ENCODE measurements at regions not wholly inside any gene's neighbourhood (a gene's known extent, or its start where the extent isn't known, plus 50 kb on each side); places are given as distances from the start of the nearest gene placed in this dataset.

GRCh38 chr18:39991696-39992265 lies 1963.3 kb upstream of the PIK3C3 start:
- no peak for DNase-seq (ENCODE audit: low read depth)

- no peak for DNase-seq (ENCODE audit: low read depth)
Observed at GRCh38 chr18:39990540-39990939, 1964.5 kb upstream of the PIK3C3 start.

- no peak for DNase-seq (ENCODE audit: low read depth)
Observed at GRCh38 chr18:39976771-39977170, 1978.3 kb upstream of the PIK3C3 start.

- no peak for DNase-seq (ENCODE audit: low read depth)
Observed at GRCh38 chr18:39972521-39972920, 1982.5 kb upstream of the PIK3C3 start.

- DNase-seq (ENCODE audit: low read depth): no peak
Observed at GRCh38 chr18:39969803-39970494, 1985.1 kb upstream of the PIK3C3 start.

- DNase-seq (ENCODE audit: low read depth): no peak
Observed at GRCh38 chr18:39966275-39966674, 1988.8 kb upstream of the PIK3C3 start.

GRCh38 chr18:39962546-39962945 lies 1992.5 kb upstream of the PIK3C3 start:
- DNase-seq (ENCODE audit: low read depth): no peak

- peak; percentile 55 for DNase-seq (ENCODE audit: low read depth)
Observed at GRCh38 chr18:39960550-39960949, 1994.5 kb upstream of the PIK3C3 start.

GRCh38 chr18:39959839-39960238 lies 1995.2 kb upstream of the PIK3C3 start:
- no peak for DNase-seq (ENCODE audit: low read depth)

GRCh38 chr18:39958876-39959275 lies 1996.2 kb upstream of the PIK3C3 start:
- DNase-seq (ENCODE audit: low read depth): no peak

- DNase-seq (ENCODE audit: low read depth): no peak
Observed at GRCh38 chr18:39952816-39953215, 2002.2 kb upstream of the PIK3C3 start.

GRCh38 chr18:39951142-39951720 lies 2003.8 kb upstream of the PIK3C3 start:
- no peak for DNase-seq (ENCODE audit: low read depth)

GRCh38 chr18:39946623-39947061 lies 2008.4 kb upstream of the PIK3C3 start:
- DNase-seq (ENCODE audit: low read depth): peak; percentile 70

GRCh38 chr18:39945076-39945475 lies 2010.0 kb upstream of the PIK3C3 start:
- no peak for DNase-seq (ENCODE audit: low read depth)

- DNase-seq (ENCODE audit: low read depth): no peak
Observed at GRCh38 chr18:39942702-39943101, 2012.3 kb upstream of the PIK3C3 start.

GRCh38 chr18:39938676-39939608 lies 2016.1 kb upstream of the PIK3C3 start:
- no peak for DNase-seq (ENCODE audit: low read depth)

- no peak for DNase-seq (ENCODE audit: low read depth)
Observed at GRCh38 chr18:39935598-39935997, 2019.4 kb upstream of the PIK3C3 start.

- no peak for DNase-seq (ENCODE audit: low read depth)
Observed at GRCh38 chr18:39918847-39919246, 2036.2 kb upstream of the PIK3C3 start.

- no peak for DNase-seq (ENCODE audit: low read depth)
Observed at GRCh38 chr18:39913672-39914366, 2041.2 kb upstream of the PIK3C3 start.

- DNase-seq (ENCODE audit: low read depth): no peak
Observed at GRCh38 chr18:39911716-39912115, 2043.3 kb upstream of the PIK3C3 start.

GRCh38 chr18:39909706-39910105 lies 2045.3 kb upstream of the PIK3C3 start:
- no peak for DNase-seq (ENCODE audit: low read depth)

- no peak for DNase-seq (ENCODE audit: low read depth)
Observed at GRCh38 chr18:39886136-39886535, 2068.9 kb upstream of the PIK3C3 start.

All from non-pigmented ciliary epithelial cell (primary cell).